ENCODE measurements at regions not wholly inside any gene's neighbourhood (a gene's known extent, or its start where the extent isn't known, plus 50 kb on each side); places are given as distances from the start of the nearest gene placed in this dataset.
"Not testable (repeated sequence)": the region's sequence is repeated elsewhere in the genome, so short reads cannot be mapped to it uniquely, and the experiment has no call there.

GRCh38 chr6:20021795-20022194, 184.6 kb downstream of the ID4 start:
- H2BK15ac ChIP-seq (ENCODE audit: low read depth, low read length) = no peak overlapping the region
- H3K4me3 ChIP-seq (ENCODE audit: insufficient read depth, low read depth, low read length) = no peak overlapping the region
- TF ChIP-seq CTCF (conservative IDR thresholded peaks at IDR 0.05; ENCODE audit: low read depth, low read length) = no peak
- TF ChIP-seq NFE2L2 (IDR thresholded peaks at IDR 0.05; ENCODE audit: low read depth, low read length) = no peak
- ChIA-PET CTCF (no interaction called here), POLR2A (ENCODE audit: unreplicated experiment) (no interaction called here)
- H3K9ac ChIP-seq (ENCODE audit: low read depth, low read length) = no peak overlapping the region
- dilution Hi-C loops (cut with HindIII; ENCODE audit: low sequenced_read_pairs, unreplicated experiment) = no loop called here
- no peaks in the 10 kb centered on the region for H3K4me1 ChIP-seq (ENCODE audit: control insufficient read depth, insufficient read depth, low read length)
- H3K79me1 ChIP-seq (ENCODE audit: low read depth in 1 of 2, low read length in 2 of 2) = no peaks in the 10 kb centered on the region
- no peak overlapping the region for H3K4ac ChIP-seq (ENCODE audit: low read depth, low read length)
- H4K20me1 ChIP-seq (ENCODE audit: insufficient read depth, low read length) = no peaks in the 10 kb centered on the region
- DNase-seq = no peak
- no peaks in the 10 kb centered on the region for H3K27me3 ChIP-seq (ENCODE audit: control insufficient read depth, insufficient read depth, low read length)
- H2AK5ac ChIP-seq (ENCODE audit: low read depth, low read length) = no peak overlapping the region
- H3K9me3 ChIP-seq (ENCODE audit: control insufficient read depth, insufficient read depth, low read length) = peaks cover 3% of the 10 kb centered on the region
- H4K8ac ChIP-seq (ENCODE audit: low read depth in 2 of 2, low read length in 2 of 2) = no peak overlapping the region
- BruUV-seq (replicated peaks) = no TSS peak
- H3K4me2 ChIP-seq (ENCODE audit: low read depth, low read length) = no peak overlapping the region
- no peak overlapping the region for H2BK5ac ChIP-seq (ENCODE audit: low read depth, low read length, poor library complexity, severe bottlenecking)
- H2BK120ac ChIP-seq (ENCODE audit: low read depth, low read length) = no peak overlapping the region
- ATAC-seq (ENCODE audit: low read depth) = no peak
- no peak overlapping the region for H4K5ac ChIP-seq (ENCODE audit: low read depth, low read length)
- in situ Hi-C loops (cut with MboI; ENCODE audit: low sequenced_read_pairs) = no loop called here
- no peaks in the 10 kb centered on the region for H3K9me1 ChIP-seq (ENCODE audit: insufficient read depth, low read length)
- intact Hi-C loops (cut with micrococcal nuclease) = no loop called here
- H3K14ac ChIP-seq (replicated peaks; ENCODE audit: low read depth, low read length) = no peak overlapping the region
- H2AK9ac ChIP-seq (replicated peaks; ENCODE audit: low read depth, low read length, poor library complexity) = no peak overlapping the region
- no peak overlapping the region for H2AFZ ChIP-seq (replicated peaks; ENCODE audit: low read length, poor library complexity)
- H3K18ac ChIP-seq (ENCODE audit: low read depth, low read length) = no peak overlapping the region
- H4K91ac ChIP-seq (ENCODE audit: insufficient read depth, low read depth, low read length) = no peak overlapping the region
- no peaks in the 10 kb centered on the region for H3K36me3 ChIP-seq (ENCODE audit: control insufficient read depth, insufficient read depth, low read length)
- H3K56ac ChIP-seq (ENCODE audit: extremely low read depth, insufficient read depth, low read length) = no peak overlapping the region
- H3K27ac ChIP-seq (ENCODE audit: insufficient read depth, low read length) = no peak overlapping the region
- no peak overlapping the region for H2BK20ac ChIP-seq (ENCODE audit: low read depth, low read length)
- H3K23ac ChIP-seq (ENCODE audit: low read depth, low read length) = no peak overlapping the region

GRCh38 chr6:20023549-20024315, 186.6 kb downstream of the ID4 start:
- H4K5ac ChIP-seq (ENCODE audit: low read depth, low read length); H2BK5ac ChIP-seq (ENCODE audit: low read depth, low read length, poor library complexity, severe bottlenecking); dilution Hi-C loops (cut with HindIII; ENCODE audit: low sequenced_read_pairs, unreplicated experiment); H3K4me3 ChIP-seq (ENCODE audit: insufficient read depth, low read depth, low read length); H3K9me3 ChIP-seq (ENCODE audit: control insufficient read depth, insufficient read depth, low read length); H2BK20ac ChIP-seq (ENCODE audit: low read depth, low read length); H3K56ac ChIP-seq (ENCODE audit: extremely low read depth, insufficient read depth, low read length); H4K91ac ChIP-seq (ENCODE audit: insufficient read depth, low read depth, low read length); in situ Hi-C loops (cut with MboI; ENCODE audit: low sequenced_read_pairs); H2AK5ac ChIP-seq (ENCODE audit: low read depth, low read length); H3K4me2 ChIP-seq (ENCODE audit: low read depth, low read length); H3K27ac ChIP-seq (ENCODE audit: insufficient read depth, low read length); H3K18ac ChIP-seq (ENCODE audit: low read depth, low read length); H3K36me3 ChIP-seq (ENCODE audit: control insufficient read depth, insufficient read depth, low read length); H3K4ac ChIP-seq (ENCODE audit: low read depth, low read length); CTCF ChIA-PET; H3K9ac ChIP-seq (ENCODE audit: low read depth, low read length); H3K23ac ChIP-seq (ENCODE audit: low read depth, low read length); H2AK9ac ChIP-seq (replicated peaks; ENCODE audit: low read depth, low read length, poor library complexity); ATAC-seq (ENCODE audit: low read depth); H2BK120ac ChIP-seq (ENCODE audit: low read depth, low read length); intact Hi-C loops (cut with micrococcal nuclease); H3K79me1 ChIP-seq (ENCODE audit: low read depth in 1 of 2, low read length in 2 of 2); BruUV-seq (replicated peaks); H2AFZ ChIP-seq (replicated peaks; ENCODE audit: low read length, poor library complexity); H3K9me1 ChIP-seq (ENCODE audit: insufficient read depth, low read length); H3K27me3 ChIP-seq (ENCODE audit: control insufficient read depth, insufficient read depth, low read length); POLR2A ChIA-PET (ENCODE audit: unreplicated experiment); H3K14ac ChIP-seq (replicated peaks; ENCODE audit: low read depth, low read length); DNase-seq; H3K4me1 ChIP-seq (ENCODE audit: control insufficient read depth, insufficient read depth, low read length); H2BK15ac ChIP-seq (ENCODE audit: low read depth, low read length); H4K20me1 ChIP-seq (ENCODE audit: insufficient read depth, low read length); H4K8ac ChIP-seq (ENCODE audit: low read depth in 2 of 2, low read length in 2 of 2): not testable (repeated sequence)
- 93% methylated on average over 6 of the region's 28 CpGs; no CpG with 5 or more reads in 1 of the 2 experiments for WGBS, 2 experiments (ENCODE audit: extremely low coverage in 2 of 2, insufficient read length in 1 of 2)
